ENCODE measurements at regions not wholly inside any gene's neighbourhood (a gene's known extent, or its start where the extent isn't known, plus 50 kb on each side); places are given as distances from the start of the nearest gene placed in this dataset.
"Not testable (repeated sequence)": the region's sequence is repeated elsewhere in the genome, so short reads cannot be mapped to it uniquely, and the experiment has no call there.

- DNase-seq (ENCODE audit: low spot score); ATAC-seq: not testable (repeated sequence)
Measured at GRCh38 chr14:105633596-105633995, 107.2 kb downstream of the TMEM121 start.

GRCh38 chr14:105635560-105635959, 109.2 kb downstream of the TMEM121 start:
- DNase-seq (ENCODE audit: low spot score) (no peak), ATAC-seq (no peak)

- DNase-seq (ENCODE audit: low spot score); ATAC-seq: not testable (repeated sequence)
Measured at GRCh38 chr14:105636021-105636420, 109.6 kb downstream of the TMEM121 start.

DNA sequence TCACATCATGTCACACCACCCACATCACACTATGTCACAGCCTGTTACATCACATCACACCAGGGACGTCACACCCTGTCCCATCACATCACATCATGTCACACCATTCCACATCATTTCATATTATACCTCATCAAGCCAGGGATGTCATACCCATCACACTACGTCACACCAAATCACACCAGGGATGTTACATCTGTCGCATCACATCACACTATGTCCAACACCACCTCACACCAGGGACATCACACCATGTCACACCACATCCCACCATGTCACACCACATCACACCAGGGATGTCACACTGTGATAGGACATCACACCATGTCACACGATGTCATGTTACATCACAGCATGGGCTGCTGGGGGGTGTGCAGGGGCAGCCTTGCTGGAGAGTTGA, 110.6 kb downstream of the TMEM121 start:
- no peak for DNase-seq (ENCODE audit: low spot score)
- no peak for ATAC-seq

GRCh38 chr14:105637345-105637744, 111.0 kb downstream of the TMEM121 start:
- ATAC-seq = peak; percentile 57
- DNase-seq (ENCODE audit: low spot score) = not testable (repeated sequence)

DNA sequence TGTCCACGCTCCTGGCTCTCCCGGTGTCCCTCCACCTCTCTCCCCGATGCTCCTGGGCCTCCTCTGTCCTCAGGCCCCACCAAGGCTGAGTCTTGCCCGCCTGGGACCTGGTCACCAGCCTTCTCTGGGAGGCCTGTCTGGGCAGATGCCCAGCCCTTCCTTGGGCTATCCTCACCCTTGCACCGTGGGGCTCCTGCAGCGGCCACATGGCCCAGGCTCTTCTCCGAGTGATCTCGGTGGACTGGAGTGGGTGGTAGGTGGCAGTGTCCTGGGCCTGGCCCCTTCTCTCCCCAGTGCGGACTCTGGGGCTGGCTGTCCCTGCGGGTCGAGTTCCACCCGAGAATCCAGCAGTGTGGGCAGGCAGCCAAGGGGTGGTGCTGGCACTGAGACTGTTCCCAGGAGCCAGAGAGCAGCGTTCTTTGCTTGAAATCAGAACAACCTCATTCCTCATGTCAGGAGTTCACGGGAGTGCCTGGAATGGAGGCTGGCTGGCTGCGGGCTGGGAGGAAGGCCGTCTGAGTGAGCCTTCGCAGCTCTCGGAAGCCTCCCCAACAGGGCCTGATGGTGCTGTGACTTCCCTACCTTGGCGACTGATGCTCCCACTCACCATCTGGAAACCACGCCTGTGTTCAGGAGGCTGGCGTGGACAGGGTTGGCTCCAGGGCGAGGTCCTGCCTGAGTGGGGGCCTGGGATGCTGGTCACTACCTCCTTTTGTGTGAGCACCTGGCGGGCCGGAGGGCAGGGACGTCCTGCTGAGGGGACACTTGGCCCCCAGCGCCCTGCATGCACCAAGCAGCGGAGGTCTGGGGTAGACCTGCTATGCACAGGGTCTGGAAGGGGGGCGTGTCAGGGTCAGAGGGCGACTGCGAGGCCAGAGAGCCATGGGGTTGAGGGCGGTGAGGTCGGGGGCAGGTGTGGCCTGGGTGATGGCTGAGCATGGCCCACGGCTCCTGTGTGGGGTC, 113.9 kb downstream of the TMEM121 start:
- ATAC-seq = not testable (repeated sequence)

DNA sequence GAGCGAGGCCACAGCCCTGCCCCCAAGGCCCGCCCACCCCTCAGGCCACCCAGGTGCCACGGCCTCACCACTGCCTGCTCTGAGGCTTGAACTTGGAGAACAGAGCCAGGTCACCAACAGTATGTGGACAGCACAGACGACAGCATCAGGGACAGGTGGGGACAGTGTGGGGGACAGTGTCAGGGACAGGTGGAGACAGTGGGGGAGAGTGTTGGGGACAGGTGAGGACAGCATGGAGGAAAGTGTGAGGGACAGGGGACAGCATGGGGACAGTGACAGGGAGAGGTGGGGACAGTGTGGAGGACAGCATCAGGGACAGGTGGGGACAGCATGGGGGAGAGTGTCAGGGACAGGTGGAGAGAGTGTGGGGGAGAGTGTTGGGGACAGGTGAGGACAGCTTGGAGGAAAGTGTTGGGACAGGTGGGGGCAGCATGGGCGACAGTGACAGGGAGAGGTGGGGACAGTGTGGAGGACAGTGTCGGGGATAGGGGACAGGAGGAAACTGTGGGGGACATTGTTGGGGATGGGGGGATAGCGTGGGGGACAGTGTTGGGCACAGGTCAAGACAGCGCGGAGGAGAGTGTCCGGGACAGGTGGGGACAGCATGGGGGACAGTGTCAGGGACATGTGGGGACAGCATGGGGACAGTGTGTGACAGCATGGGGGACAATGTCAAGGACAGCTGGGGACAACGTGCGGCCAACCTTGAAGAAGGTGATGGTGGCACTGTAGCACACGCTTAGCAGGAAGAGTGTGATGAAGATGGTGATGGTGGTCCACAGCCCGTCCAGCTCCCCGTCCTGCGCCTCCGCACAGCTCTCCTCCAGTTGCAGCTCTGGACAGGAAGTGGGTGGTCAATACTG, 114.9 kb downstream of the TMEM121 start:
- DNase-seq (ENCODE audit: low spot score) = no peak
- peak; percentile 6 for ATAC-seq

More for the DNA sequence above, 113.9 kb downstream of the TMEM121 start:
- DNase-seq (ENCODE audit: low spot score) = peak; percentile 81

DNA sequence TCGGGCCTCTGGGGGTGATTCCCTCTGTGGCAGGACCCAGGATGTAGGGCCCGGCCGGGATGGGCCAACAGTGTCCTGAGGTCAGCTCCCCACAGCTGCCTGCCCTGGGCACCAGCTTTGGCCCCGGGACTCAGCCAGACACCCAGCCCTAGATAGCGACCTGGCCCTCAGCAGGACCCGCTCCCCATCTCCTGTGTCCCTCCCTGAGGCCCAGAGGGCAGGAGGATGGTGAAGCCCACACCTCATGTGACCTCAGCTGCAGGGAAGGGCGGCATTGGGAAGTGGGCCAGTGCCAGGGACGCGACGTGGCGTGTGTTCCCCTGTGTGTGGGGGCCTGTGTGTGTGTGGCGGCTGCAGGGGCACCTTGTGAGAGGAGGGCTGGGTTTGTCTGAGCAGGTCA, 115.6 kb downstream of the TMEM121 start:
- not testable (repeated sequence) for DNase-seq (ENCODE audit: low spot score)

DNA sequence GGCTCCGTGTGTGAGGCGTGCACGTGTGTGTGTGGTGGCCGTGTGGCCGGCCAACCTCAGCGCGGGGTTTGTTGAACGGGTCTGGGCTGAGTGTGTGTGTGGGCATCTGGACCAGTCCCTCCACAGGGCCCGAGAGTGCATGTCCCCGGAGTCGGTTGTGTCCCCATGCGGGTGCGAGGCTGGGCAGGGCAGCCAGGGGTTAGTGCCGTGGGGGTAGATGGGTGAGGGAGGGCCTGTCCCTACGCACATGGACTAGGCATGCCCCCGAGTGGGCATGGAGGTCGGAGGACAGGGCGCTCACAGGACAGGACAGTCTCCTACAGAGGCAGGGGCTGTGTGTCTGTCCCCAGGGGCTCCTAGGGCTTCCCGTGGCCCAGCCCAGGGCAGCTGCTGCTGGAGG, 116.1 kb downstream of the TMEM121 start:
- ATAC-seq; DNase-seq (ENCODE audit: low spot score): not testable (repeated sequence)

More for the DNA sequence above, 115.6 kb downstream of the TMEM121 start:
- not testable (repeated sequence) for ATAC-seq

GRCh38 chr14:105643406-105644052, 117.1 kb downstream of the TMEM121 start:
- not testable (repeated sequence) for ATAC-seq; DNase-seq (ENCODE audit: low spot score)

DNA sequence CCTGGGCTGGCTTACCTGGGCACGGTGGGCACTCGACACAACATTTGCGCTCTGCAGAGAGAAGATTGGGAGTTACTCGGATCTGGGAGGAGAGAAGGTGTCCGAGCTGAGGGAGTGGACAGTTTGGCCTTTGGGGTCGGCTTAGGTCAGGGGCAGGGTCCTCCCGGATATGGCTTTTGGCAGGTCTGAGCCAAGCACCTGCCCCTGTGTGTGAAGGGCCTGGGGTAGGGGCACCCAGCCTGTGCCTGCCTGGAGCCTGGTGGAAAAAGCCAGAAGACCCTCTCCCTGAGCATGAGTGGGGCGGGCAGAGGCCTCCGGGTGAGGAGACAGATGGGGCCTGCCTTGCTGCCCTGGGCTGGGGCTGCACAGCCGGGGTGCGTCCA, 117.7 kb downstream of the TMEM121 start:
- DNase-seq (ENCODE audit: low spot score); ATAC-seq: not testable (repeated sequence)

GRCh38 chr14:105644457-105644856, 118.1 kb downstream of the TMEM121 start:
- ATAC-seq; DNase-seq (ENCODE audit: low spot score): not testable (repeated sequence)

- DNase-seq (ENCODE audit: low spot score) = not testable (repeated sequence)
- peak; percentile 64 for ATAC-seq
Measured at GRCh38 chr14:105644891-105645290, 118.5 kb downstream of the TMEM121 start.

- not testable (repeated sequence) for DNase-seq (ENCODE audit: low spot score)
- peak; percentile 4 for ATAC-seq
Measured at GRCh38 chr14:105645389-105645788, 119.0 kb downstream of the TMEM121 start.

GRCh38 chr14:105646175-105646574, 119.8 kb downstream of the TMEM121 start:
- ATAC-seq (peak; percentile 89), DNase-seq (ENCODE audit: low spot score) (peak; percentile 90)

GRCh38 chr14:105646711-105647281, 120.4 kb downstream of the TMEM121 start:
- not testable (repeated sequence) for ATAC-seq; DNase-seq (ENCODE audit: low spot score)

- peak; percentile 16 for ATAC-seq
- not testable (repeated sequence) for DNase-seq (ENCODE audit: low spot score)
Measured at GRCh38 chr14:105647426-105647783, 121.0 kb downstream of the TMEM121 start.

GRCh38 chr14:105647784-105648608, 121.6 kb downstream of the TMEM121 start:
- DNase-seq (ENCODE audit: low spot score) = no peak
- ATAC-seq = peak; percentile 4

Data from left lobe of liver (tissue), 2 donors.